ENCODE measurements at regions not wholly inside any gene's neighbourhood (a gene's known extent, or its start where the extent isn't known, plus 50 kb on each side); places are given as distances from the start of the nearest gene placed in this dataset.

- Histone ChIP-seq H3K79me2 (ENCODE audit: insufficient read depth, low read length) (no peaks in the 10 kb centered on the region), H3K9me2 (replicated peaks; ENCODE audit: low read depth, low read length) (no peaks in the 10 kb centered on the region), H3K9ac (ENCODE audit: low read depth, low read length, poor library complexity, severe bottlenecking) (no peak overlapping the region), H2AFZ (ENCODE audit: low read length) (no peak overlapping the region), H3K27me3 (ENCODE audit: insufficient read depth, low read length, poor library complexity, severe bottlenecking) (no peaks in the 10 kb centered on the region), H3F3A (ENCODE audit: low read depth) (no peaks in the 10 kb centered on the region), H3K36me3 (ENCODE audit: insufficient read depth, low read length) (no peaks in the 10 kb centered on the region), H3K4me2 (ENCODE audit: low read depth, low read length, poor library complexity, severe bottlenecking) (no peak overlapping the region), H3K4me1 (ENCODE audit: insufficient read depth, low read length, poor library complexity, severe bottlenecking) (peaks cover 11% of the 10 kb centered on the region), H3K4me3 (ENCODE audit: low read length, poor library complexity, severe bottlenecking) (no peak overlapping the region), H3K9me3 (ENCODE audit: insufficient read depth, low read depth, low read length) (no peaks in the 10 kb centered on the region), H4K20me1 (ENCODE audit: insufficient read depth, low read length, poor library complexity, severe bottlenecking) (no peaks in the 10 kb centered on the region)
- no peak for TF ChIP-seq EZH2phosphoT487 (IDR thresholded peaks at IDR 0.05; ENCODE audit: borderline replicate concordance)
- TF ChIP-seq CTCF (conservative IDR thresholded peaks at IDR 0.05; ENCODE audit: low read length): no peak
Observed at GRCh38 chr6:26241033-26241895, 123.7 kb upstream of the BTN3A2 start.

GRCh38 chr6:26243132-26243531 lies 121.9 kb upstream of the BTN3A2 start:
- Histone ChIP-seq H3F3A (ENCODE audit: low read depth) (no peaks in the 10 kb centered on the region), H3K4me1 (ENCODE audit: insufficient read depth, low read length, poor library complexity, severe bottlenecking) (peaks cover 11% of the 10 kb centered on the region), H2AFZ (ENCODE audit: low read length) (no peak overlapping the region), H3K4me3 (ENCODE audit: low read length, poor library complexity, severe bottlenecking) (no peak overlapping the region), H3K79me2 (ENCODE audit: insufficient read depth, low read length) (no peaks in the 10 kb centered on the region), H3K9ac (ENCODE audit: low read depth, low read length, poor library complexity, severe bottlenecking) (peak overlapping the region; percentile 8), H4K20me1 (ENCODE audit: insufficient read depth, low read length, poor library complexity, severe bottlenecking) (no peaks in the 10 kb centered on the region), H3K9me3 (ENCODE audit: insufficient read depth, low read depth, low read length) (no peaks in the 10 kb centered on the region), H3K4me2 (ENCODE audit: low read depth, low read length, poor library complexity, severe bottlenecking) (no peak overlapping the region), H3K36me3 (ENCODE audit: insufficient read depth, low read length) (no peaks in the 10 kb centered on the region), H3K9me2 (replicated peaks; ENCODE audit: low read depth, low read length) (no peaks in the 10 kb centered on the region), H3K27me3 (ENCODE audit: insufficient read depth, low read length, poor library complexity, severe bottlenecking) (no peaks in the 10 kb centered on the region)
- no peak for TF ChIP-seq CTCF (conservative IDR thresholded peaks at IDR 0.05; ENCODE audit: low read length)
- no peak for TF ChIP-seq EZH2phosphoT487 (IDR thresholded peaks at IDR 0.05; ENCODE audit: borderline replicate concordance)

- Histone ChIP-seq H3K79me2 (ENCODE audit: insufficient read depth, low read length) (no peaks in the 10 kb centered on the region), H4K20me1 (ENCODE audit: insufficient read depth, low read length, poor library complexity, severe bottlenecking) (no peaks in the 10 kb centered on the region), H3K4me1 (ENCODE audit: insufficient read depth, low read length, poor library complexity, severe bottlenecking) (peaks cover 11% of the 10 kb centered on the region), H3K4me3 (ENCODE audit: low read length, poor library complexity, severe bottlenecking) (no peak overlapping the region), H3K36me3 (ENCODE audit: insufficient read depth, low read length) (no peaks in the 10 kb centered on the region), H3K4me2 (ENCODE audit: low read depth, low read length, poor library complexity, severe bottlenecking) (no peak overlapping the region), H3K27me3 (ENCODE audit: insufficient read depth, low read length, poor library complexity, severe bottlenecking) (no peaks in the 10 kb centered on the region), H3K9me3 (ENCODE audit: insufficient read depth, low read depth, low read length) (no peaks in the 10 kb centered on the region), H3K9me2 (replicated peaks; ENCODE audit: low read depth, low read length) (no peaks in the 10 kb centered on the region), H3F3A (ENCODE audit: low read depth) (no peaks in the 10 kb centered on the region), H2AFZ (ENCODE audit: low read length) (no peak overlapping the region), H3K9ac (ENCODE audit: low read depth, low read length, poor library complexity, severe bottlenecking) (peak overlapping the region; percentile 8)
- TF ChIP-seq CTCF (conservative IDR thresholded peaks at IDR 0.05; ENCODE audit: low read length) (no peak), EZH2phosphoT487 (IDR thresholded peaks at IDR 0.05; ENCODE audit: borderline replicate concordance) (no peak)
Observed at GRCh38 chr6:26243752-26244151, 121.2 kb upstream of the BTN3A2 start.
